A549 (cell line): ENCODE measurements at regions not wholly inside any gene's neighbourhood (a gene's known extent, or its start where the extent isn't known, plus 50 kb on each side); places are given as distances from the start of the nearest gene placed in this dataset.

Experiments
- CHD2 ChIP-seq: fragments of 150-350 bp; IDR thresholded peaks from 2 replicates; pipeline ENCODE4 v1.6.1; 2014; ENCODE audit warnings: low read length; ENCODE audit not compliant: partially characterized antibody
- MAFK ChIP-seq: fragments of 450-650 bp; IDR thresholded peaks from 2 replicates; pipeline ENCODE4 v1.6.1; 2014; ENCODE audit not compliant: partially characterized antibody
- MYC ChIP-seq: IDR thresholded peaks from 2 replicates; pipeline ENCODE4 v1.6.1; 2012; ENCODE audit warnings: mild to moderate bottlenecking, inconsistent platforms, low read length, improper control_type of control experiment, borderline replicate concordance
- NR3C1 ChIP-seq: fragments of >200 bp; sonication (Bioruptor Twin); formaldehyde crosslinking; IDR thresholded peaks from 3 replicates; pipeline ENCODE4 v1.6.1; 2017
- POLR2A ChIP-seq: IDR thresholded peaks from 2 replicates; pipeline ENCODE4 v1.6.1; 2012; ENCODE audit warnings: mild to moderate bottlenecking, low read length

DNA sequence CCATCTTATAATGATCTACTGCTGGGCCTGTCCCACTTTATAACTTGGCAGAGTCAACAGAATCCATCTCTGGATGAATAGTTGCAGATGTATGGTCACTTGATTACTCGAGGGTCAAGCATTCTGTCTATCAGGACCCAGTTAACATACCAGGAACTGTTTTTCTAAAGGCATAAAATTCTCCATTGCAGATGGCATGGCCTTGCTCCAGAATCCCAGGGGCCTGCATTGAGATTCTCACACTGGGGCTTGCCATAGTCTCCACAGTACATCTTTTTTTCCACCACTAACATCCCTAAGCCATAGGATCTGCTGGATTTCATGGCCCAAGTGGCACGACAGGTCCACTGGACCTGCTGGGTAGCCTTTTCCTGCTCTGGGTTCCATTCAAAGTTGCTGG, 68.5 kb upstream of the CACNA1D start:
- no peak for TF ChIP-seq NR3C1
- no peak for TF ChIP-seq MAFK
- no peak for TF ChIP-seq MYC
- TF ChIP-seq CHD2 = no peak
- TF ChIP-seq POLR2A = no peak
